Gastrocnemius medialis (tissue), 4 donors: ENCODE measurements at regions not wholly inside any gene's neighbourhood (a gene's known extent, or its start where the extent isn't known, plus 50 kb on each side); places are given as distances from the start of the nearest gene placed in this dataset.

Experiments used
- POLR2A ChIP-seq, 2 donors: fragments of 450-650 bp; IDR thresholded peaks; one replicate each; pipeline ENCODE4 v1.6.1; 2017; ENCODE audit warnings: antibody characterized with exemption in 2 of 2, mild to moderate bottlenecking in 2 of 2, moderate library complexity in 2 of 2
- TF ChIP-seq, protein P1 (sequence below), 5 experiments: fragments of 450-650 bp in 3 of 5; fragments of 200-600 bp in 2 of 5; sonication (generic) in 2 of 5; IDR thresholded peaks in 4 of 5; conservative IDR thresholded peaks in 1 of 5; 1 replicate in 4 of 5; 2 replicates in 1 of 5; pipeline ENCODE4 v1.5.1; 2016 to 2019; ENCODE audit warnings: antibody characterized with exemption in 5 of 5, mild to moderate bottlenecking in 3 of 5, moderate library complexity in 3 of 5

DNA sequence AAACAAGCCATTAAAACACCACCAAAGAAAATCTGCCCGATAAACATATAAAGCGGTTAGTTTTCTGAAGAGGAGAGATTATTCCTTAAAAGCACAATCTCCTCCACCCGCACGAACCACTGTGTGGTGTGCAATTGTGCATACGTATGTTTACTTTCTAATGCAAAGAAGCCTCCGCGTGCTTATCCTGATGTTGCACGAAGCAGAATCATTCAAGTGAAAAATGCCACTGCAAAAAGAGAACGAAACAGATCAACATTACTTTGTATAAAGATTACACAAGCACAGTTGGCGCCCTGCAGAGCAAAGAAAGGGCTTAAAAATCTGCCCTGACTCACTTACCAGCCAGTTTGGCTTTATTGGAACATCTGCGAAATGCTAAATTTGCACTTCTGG lies 166.8 kb downstream of the ZNF281 start:
- TF ChIP-seq, protein P1, sequence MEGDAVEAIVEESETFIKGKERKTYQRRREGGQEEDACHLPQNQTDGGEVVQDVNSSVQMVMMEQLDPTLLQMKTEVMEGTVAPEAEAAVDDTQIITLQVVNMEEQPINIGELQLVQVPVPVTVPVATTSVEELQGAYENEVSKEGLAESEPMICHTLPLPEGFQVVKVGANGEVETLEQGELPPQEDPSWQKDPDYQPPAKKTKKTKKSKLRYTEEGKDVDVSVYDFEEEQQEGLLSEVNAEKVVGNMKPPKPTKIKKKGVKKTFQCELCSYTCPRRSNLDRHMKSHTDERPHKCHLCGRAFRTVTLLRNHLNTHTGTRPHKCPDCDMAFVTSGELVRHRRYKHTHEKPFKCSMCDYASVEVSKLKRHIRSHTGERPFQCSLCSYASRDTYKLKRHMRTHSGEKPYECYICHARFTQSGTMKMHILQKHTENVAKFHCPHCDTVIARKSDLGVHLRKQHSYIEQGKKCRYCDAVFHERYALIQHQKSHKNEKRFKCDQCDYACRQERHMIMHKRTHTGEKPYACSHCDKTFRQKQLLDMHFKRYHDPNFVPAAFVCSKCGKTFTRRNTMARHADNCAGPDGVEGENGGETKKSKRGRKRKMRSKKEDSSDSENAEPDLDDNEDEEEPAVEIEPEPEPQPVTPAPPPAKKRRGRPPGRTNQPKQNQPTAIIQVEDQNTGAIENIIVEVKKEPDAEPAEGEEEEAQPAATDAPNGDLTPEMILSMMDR (IDR thresholded peaks at IDR 0.05 in 4 of 5, conservative IDR thresholded peaks at IDR 0.05 in 1 of 5) = no peak
- no peak for TF ChIP-seq POLR2A (IDR thresholded peaks at IDR 0.05)
